ENCODE measurements at regions not wholly inside any gene's neighbourhood (a gene's known extent, or its start where the extent isn't known, plus 50 kb on each side); places are given as distances from the start of the nearest gene placed in this dataset.

- no TSS peak for BruUV-seq (replicated peaks)
- no peak for TF ChIP-seq EZH2 (IDR thresholded peaks at IDR 0.05; ENCODE audit: low read depth)
- TF ChIP-seq, protein P1, sequence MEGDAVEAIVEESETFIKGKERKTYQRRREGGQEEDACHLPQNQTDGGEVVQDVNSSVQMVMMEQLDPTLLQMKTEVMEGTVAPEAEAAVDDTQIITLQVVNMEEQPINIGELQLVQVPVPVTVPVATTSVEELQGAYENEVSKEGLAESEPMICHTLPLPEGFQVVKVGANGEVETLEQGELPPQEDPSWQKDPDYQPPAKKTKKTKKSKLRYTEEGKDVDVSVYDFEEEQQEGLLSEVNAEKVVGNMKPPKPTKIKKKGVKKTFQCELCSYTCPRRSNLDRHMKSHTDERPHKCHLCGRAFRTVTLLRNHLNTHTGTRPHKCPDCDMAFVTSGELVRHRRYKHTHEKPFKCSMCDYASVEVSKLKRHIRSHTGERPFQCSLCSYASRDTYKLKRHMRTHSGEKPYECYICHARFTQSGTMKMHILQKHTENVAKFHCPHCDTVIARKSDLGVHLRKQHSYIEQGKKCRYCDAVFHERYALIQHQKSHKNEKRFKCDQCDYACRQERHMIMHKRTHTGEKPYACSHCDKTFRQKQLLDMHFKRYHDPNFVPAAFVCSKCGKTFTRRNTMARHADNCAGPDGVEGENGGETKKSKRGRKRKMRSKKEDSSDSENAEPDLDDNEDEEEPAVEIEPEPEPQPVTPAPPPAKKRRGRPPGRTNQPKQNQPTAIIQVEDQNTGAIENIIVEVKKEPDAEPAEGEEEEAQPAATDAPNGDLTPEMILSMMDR (conservative IDR thresholded peaks at IDR 0.05), result no peak
Observed at GRCh38 chr13:109533350-109533749, 253.0 kb downstream of the IRS2 start.

DNA sequence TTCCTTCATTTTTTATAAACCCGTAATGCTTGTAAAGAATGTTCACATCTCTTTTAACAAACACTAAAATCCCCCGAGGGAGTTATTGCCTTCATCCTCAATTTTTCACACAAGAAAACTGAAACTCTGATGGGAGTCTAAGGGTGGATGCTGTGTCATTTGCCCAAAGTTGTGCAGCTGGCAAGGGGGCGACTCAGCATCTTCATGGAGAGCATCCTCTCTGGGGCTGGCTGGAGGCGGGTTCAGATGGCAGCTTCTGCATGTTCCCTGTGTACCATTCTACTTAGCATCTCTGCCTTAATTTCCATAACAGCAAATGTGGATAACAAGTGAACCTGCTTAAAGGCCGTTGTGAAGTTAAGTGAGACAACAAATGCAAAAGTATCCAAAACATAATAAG lies 256.4 kb downstream of the IRS2 start:
- Histone ChIP-seq H3K4me2 (no peak overlapping the region), H2AFZ (no peak overlapping the region), H3F3A (ENCODE audit: insufficient read depth, low read depth) (no peaks in the 10 kb centered on the region), H4K20me1 (ENCODE audit: insufficient read depth) (no peaks in the 10 kb centered on the region), H3K9me3 (ENCODE audit: insufficient read depth, low read depth) (no peaks in the 10 kb centered on the region), H3K4me3 (no peak overlapping the region), H3K27ac (no peak overlapping the region), H3K4me1 (replicated peaks; ENCODE audit: insufficient read depth) (no peaks in the 10 kb centered on the region), H3K9me2 (ENCODE audit: insufficient read depth) (no peaks in the 10 kb centered on the region), H3K36me3 (ENCODE audit: low read depth) (no peaks in the 10 kb centered on the region), H3K79me2 (ENCODE audit: low read depth) (no peaks in the 10 kb centered on the region), H3K27me3 (ENCODE audit: insufficient read depth, low read depth) (no peaks in the 10 kb centered on the region)
- ChIA-PET CTCF (interaction anchor here (0.6 kb wide), 1 partner anchor 191 kb away, joined by 4 read pairs; no protein-coding TSS in a partner anchor), POLR2A (ENCODE audit: unreplicated experiment) (no interaction called here)
- intact Hi-C loops (cut with micrococcal nuclease; ENCODE audit: unreplicated experiment), result loop anchor here (10.0 kb wide), 1 partner anchor 255 kb away; no protein-coding TSS in a partner anchor
- no TSS peak for BruUV-seq (replicated peaks)
- TF ChIP-seq, protein P1 (conservative IDR thresholded peaks at IDR 0.05), result no peak
- TF ChIP-seq EZH2 (IDR thresholded peaks at IDR 0.05; ENCODE audit: low read depth), result no peak
- no peak for DNase-seq

More at GRCh38 chr13:109533350-109533749, 253.0 kb downstream of the IRS2 start:
- no peaks in the 10 kb centered on the region for H3K9me3 ChIP-seq (ENCODE audit: insufficient read depth, low read depth)
- H3K27ac ChIP-seq, result no peak overlapping the region
- no peak overlapping the region for H3K4me3 ChIP-seq
- ChIA-PET POLR2A (ENCODE audit: unreplicated experiment) (no interaction called here), CTCF (no interaction called here)
- H4K20me1 ChIP-seq (ENCODE audit: insufficient read depth), result no peaks in the 10 kb centered on the region
- no peaks in the 10 kb centered on the region for H3K36me3 ChIP-seq (ENCODE audit: low read depth)
- no peaks in the 10 kb centered on the region for H3F3A ChIP-seq (ENCODE audit: insufficient read depth, low read depth)
- no peaks in the 10 kb centered on the region for H3K79me2 ChIP-seq (ENCODE audit: low read depth)
- H2AFZ ChIP-seq, result no peak overlapping the region
- DNase-seq, result no peak
- intact Hi-C loops (cut with micrococcal nuclease; ENCODE audit: unreplicated experiment), result no loop called here
- H3K4me2 ChIP-seq, result no peak overlapping the region
- H3K27me3 ChIP-seq (ENCODE audit: insufficient read depth, low read depth), result no peaks in the 10 kb centered on the region
- H3K9me2 ChIP-seq (ENCODE audit: insufficient read depth), result no peaks in the 10 kb centered on the region
- H3K4me1 ChIP-seq (replicated peaks; ENCODE audit: insufficient read depth), result no peaks in the 10 kb centered on the region

- H3K79me2 ChIP-seq (ENCODE audit: low read depth), result no peaks in the 10 kb centered on the region
- no peaks in the 10 kb centered on the region for H3K36me3 ChIP-seq (ENCODE audit: low read depth)
- H3K9me2 ChIP-seq (ENCODE audit: insufficient read depth), result no peaks in the 10 kb centered on the region
- DNase-seq, result no peak
- TF ChIP-seq, protein P1 (conservative IDR thresholded peaks at IDR 0.05), result no peak
- TF ChIP-seq EZH2 (IDR thresholded peaks at IDR 0.05; ENCODE audit: low read depth), result no peak
- no peaks in the 10 kb centered on the region for H4K20me1 ChIP-seq (ENCODE audit: insufficient read depth)
- H2AFZ ChIP-seq, result no peak overlapping the region
- CTCF ChIA-PET, result no interaction called here
- H3K4me3 ChIP-seq, result no peak overlapping the region
- no peaks in the 10 kb centered on the region for H3K27me3 ChIP-seq (ENCODE audit: insufficient read depth, low read depth)
- peaks cover 3% of the 10 kb centered on the region for H3K9me3 ChIP-seq (ENCODE audit: insufficient read depth, low read depth)
- no peak overlapping the region for H3K4me2 ChIP-seq
- no peak overlapping the region for H3K27ac ChIP-seq
- H3K4me1 ChIP-seq (replicated peaks; ENCODE audit: insufficient read depth), result 0 out of 2 replicates have a peak, but pooled peaks cover 4% of the 10 kb centered on the region
- no peaks in the 10 kb centered on the region for H3F3A ChIP-seq (ENCODE audit: insufficient read depth, low read depth)
- POLR2A ChIA-PET (ENCODE audit: unreplicated experiment), result no interaction called here
- intact Hi-C loops (cut with micrococcal nuclease; ENCODE audit: unreplicated experiment), result loop anchor here (10.0 kb wide), 1 partner anchor 247 kb away; no protein-coding TSS in a partner anchor
- no TSS peak for BruUV-seq (replicated peaks)
Observed at GRCh38 chr13:109521719-109522118, 264.7 kb downstream of the IRS2 start.
